ENCODE measurements at regions not wholly inside any gene's neighbourhood (a gene's known extent, or its start where the extent isn't known, plus 50 kb on each side); places are given as distances from the start of the nearest gene placed in this dataset.

DNA sequence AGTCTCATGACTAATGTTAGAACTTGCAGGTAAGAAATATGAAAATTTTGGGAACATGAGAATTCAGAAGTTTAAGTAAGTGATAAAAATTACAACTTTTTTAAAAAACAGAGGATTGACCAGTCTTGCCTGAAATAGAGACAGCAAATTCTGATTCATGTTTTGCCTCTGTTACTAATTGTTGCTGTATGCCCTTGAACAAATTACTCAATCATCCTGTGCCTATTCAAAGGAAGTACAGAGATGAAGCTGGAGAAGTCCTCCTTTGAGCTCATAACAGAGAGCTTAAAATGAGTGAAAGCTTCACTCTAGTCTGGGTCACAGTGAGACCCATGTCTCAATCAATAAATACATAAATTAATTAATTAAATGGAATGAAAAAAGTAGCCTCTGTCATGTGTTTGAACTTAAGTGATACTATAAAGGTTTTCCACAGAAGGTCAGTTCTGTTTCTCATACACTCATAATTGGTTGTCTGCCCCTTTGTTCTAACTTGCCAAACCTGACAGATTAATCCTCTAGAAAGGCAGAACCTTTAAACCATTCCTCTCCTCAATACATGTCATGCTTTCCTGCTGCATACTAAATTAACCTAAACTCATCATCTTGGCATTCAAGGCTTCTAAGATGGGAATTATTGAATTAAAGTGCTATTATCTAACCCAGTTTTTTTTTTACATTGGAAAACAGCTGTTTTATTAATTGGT lies 374.6 kb upstream of the LRATD1 start:
- TF ChIP-seq, protein P1, sequence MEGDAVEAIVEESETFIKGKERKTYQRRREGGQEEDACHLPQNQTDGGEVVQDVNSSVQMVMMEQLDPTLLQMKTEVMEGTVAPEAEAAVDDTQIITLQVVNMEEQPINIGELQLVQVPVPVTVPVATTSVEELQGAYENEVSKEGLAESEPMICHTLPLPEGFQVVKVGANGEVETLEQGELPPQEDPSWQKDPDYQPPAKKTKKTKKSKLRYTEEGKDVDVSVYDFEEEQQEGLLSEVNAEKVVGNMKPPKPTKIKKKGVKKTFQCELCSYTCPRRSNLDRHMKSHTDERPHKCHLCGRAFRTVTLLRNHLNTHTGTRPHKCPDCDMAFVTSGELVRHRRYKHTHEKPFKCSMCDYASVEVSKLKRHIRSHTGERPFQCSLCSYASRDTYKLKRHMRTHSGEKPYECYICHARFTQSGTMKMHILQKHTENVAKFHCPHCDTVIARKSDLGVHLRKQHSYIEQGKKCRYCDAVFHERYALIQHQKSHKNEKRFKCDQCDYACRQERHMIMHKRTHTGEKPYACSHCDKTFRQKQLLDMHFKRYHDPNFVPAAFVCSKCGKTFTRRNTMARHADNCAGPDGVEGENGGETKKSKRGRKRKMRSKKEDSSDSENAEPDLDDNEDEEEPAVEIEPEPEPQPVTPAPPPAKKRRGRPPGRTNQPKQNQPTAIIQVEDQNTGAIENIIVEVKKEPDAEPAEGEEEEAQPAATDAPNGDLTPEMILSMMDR (IDR thresholded peaks at IDR 0.05; ENCODE audit: low read depth, low read length), result no peak
- no peak for TF ChIP-seq EZH2phosphoT487 (IDR thresholded peaks at IDR 0.05; ENCODE audit: low read depth)

Measured in OCI-LY3 (cell line).